Activated CD4-positive, alpha-beta T cell treated with anti-CD3 and anti-CD28 coated beads for 24 hours (primary cell): ENCODE measurements at regions not wholly inside any gene's neighbourhood (a gene's known extent, or its start where the extent isn't known, plus 50 kb on each side); places are given as distances from the start of the nearest gene placed in this dataset.

ENCODE experiments used
- DNase-seq, 2 donors: peaks; one replicate each; pipeline ENCODE4 v3.0.0-alpha.2; 2020; ENCODE audit warnings: low read depth in 2 of 2

DNA sequence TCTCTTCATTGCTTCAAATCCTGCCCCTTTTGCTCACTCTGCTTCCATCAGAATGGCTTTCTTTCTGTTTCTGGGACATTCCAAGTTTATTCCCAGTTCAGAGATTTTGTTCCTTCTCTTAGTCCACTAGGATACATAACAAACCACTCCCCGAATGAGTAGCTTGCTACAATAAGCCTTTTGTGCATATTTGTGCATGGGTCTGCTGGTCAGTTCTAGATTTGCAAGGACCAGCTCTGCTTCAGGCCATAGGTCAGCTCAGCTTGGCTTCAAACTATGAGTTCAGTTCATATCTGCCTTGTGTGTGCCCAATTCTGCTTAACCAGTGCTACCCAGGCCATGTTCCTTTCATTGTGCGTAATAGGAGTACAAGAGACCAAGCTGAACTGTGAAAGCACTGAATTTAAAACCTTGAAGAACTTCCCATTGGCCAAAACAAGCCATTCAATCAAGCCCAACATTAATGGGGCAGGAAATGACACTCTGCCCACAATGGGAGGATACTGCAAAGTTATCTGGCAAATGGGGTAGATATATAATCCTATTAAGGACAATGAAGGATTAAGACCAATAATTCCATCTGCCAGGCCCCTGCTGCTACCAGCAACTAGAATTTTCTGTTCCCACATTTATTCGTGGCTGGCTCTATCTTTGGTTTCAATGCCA, 328.8 kb downstream of the PRELID2 start:
- no peak for DNase-seq

DNA sequence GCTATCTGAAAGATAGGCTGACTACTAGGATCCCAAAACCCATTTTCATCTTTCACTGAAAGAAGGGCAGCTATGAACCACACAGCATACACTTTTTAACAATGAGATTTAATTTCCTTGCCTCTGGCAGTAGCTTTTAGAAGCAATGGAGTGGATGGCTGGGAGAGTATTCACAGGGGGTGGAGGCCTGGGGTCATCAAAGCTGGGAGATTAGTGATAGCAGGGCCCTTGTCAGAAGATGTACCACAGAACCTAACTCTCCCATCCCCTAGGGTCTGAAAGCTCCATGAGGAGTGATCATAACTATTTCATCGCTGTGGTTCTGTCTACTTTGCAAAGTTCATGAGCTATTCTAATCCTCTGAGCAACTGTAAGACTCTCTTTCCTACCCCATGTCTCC, 332.2 kb downstream of the PRELID2 start:
- no peak for DNase-seq

DNA sequence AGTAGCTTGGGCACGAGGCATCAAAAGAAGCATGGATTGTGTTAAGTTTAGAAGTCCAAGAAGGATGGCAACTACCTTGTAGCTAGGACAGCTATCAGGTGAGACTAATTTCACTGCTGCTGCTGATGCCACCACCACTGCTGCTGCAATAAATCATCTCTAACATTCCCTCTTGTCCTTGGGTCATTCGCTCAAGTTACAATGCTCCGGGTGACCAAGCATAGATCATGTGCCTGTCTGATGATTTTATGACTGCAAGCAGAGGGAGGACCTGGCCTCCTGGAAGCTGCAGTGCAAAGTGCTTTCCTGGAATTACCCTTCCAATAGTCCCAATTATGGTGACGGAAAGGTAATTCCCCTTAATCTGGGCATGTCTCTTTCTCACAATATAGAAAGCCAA, 334.4 kb downstream of the PRELID2 start:
- DNase-seq: no peak

- no peak for DNase-seq
Measured at GRCh38 chr5:145499483-145499882, 335.7 kb downstream of the PRELID2 start.

GRCh38 chr5:145497052-145497451, 338.1 kb downstream of the PRELID2 start:
- no peak for DNase-seq

DNA sequence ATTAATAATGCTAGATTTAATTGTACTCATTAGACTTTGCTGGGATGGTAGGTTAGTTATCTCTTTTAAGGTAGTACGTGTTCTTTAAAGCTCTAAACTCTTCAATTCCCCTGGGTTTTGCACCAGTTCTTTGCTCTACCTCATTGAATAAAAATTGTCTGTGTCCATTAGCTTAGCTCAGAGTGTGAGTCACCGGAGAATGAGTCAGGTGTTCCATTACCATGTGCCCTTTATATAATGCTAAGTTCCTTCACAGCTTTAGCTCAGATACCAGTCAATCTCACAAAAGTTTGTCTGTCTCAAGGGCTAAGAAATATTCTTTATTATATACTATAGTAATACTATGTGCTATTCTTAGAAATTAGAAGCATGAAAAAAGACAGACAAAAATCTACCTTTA, 339.4 kb downstream of the PRELID2 start:
- no peak for DNase-seq

GRCh38 chr5:145495196-145495595, 339.9 kb downstream of the PRELID2 start:
- DNase-seq: no peak

DNA sequence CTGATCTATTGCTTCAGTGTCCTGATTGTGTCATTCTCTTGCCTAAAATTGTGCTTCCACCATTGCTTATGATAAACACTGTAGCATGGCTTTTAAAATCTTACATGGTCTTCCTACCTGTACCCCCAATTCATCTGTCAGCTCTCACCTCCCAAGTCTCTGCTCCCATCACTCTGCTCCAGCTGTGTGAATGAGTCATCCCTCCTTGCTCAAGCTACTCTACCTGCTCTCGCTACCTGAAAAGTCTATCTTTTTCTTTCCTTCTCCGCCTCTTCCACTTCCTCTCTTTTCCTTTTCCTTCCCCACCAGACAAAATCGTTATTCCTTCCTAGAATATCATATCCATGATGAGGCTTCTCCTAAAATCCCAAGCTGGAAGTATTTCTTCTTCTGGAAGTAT, 341.7 kb downstream of the PRELID2 start:
- DNase-seq: no peak

DNA sequence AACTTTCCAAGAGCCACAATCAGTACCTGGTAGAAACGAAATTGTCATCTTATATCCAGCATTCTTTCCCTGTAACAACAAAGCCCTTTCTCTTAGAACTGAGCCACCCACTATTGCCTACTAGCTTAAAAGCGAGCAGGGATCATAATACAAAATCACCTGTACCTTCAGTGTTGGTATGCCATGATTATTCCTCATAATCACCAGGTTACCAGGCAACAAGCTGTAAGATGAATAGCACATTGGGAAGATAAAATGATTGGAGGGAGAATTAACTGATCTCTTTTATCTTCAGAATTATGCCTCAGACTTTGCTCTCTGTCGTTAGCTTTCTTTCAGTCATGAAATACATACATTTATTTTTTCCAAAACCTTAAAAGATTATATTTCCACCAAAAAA, 345.6 kb downstream of the PRELID2 start:
- DNase-seq: no peak

- DNase-seq: no peak
Measured at GRCh38 chr5:145484158-145484557, 351.0 kb downstream of the PRELID2 start.

DNA sequence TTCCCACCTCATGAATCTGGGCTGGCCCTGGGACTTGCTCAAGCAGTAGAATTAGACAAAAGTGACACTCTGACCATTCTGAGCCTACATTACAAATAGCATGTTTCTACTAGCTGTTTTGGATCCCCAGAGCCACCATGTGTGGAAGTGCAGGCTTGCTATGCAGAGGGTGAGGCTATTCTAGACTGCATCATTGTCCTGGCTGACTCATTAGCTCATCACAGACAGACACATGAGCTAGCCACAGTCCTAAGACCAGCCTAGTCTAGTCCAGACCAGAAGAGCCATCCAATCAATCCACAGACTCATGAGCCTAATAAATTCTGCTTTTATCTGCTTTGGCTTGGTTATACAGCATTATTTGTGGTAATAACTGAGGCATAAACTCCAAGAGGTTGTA, 351.9 kb downstream of the PRELID2 start:
- DNase-seq: no peak

DNA sequence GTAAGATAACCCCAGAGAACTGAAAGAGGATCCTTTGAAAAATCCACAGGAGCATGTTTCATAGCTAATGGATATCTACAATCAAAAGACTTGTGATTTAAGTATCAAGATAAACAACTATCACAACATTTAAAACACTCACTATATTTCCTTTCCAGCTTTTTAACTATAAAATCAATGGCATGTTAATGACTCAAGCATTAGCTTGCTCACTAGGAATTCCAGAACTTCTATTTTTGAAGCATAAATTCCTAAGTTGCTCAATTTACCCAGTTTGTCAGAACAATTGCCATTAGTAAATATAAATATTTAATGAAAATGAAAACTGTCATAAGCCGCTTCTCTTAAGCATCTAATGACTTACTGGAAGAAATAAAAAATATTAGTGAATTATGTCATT, 355.3 kb downstream of the PRELID2 start:
- DNase-seq: no peak

DNA sequence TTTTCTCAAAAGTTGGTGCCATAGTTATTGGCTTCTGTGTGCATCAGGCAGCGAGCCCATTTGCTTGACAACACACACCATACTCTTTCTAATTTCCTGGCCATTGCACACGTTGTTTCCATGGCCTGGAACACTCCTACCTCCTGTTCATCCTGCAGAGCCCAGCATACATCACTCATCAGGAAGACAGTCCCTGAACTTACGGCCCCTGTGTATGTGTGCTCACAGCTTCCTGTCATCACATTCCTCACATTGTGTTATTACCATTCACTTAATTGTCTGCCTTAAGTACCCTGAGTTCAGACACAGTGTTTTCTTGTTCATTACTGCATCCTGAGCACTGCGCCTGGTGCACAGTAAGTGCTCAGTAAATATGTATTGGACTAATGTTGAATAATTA, 355.9 kb downstream of the PRELID2 start:
- DNase-seq: no peak

DNA sequence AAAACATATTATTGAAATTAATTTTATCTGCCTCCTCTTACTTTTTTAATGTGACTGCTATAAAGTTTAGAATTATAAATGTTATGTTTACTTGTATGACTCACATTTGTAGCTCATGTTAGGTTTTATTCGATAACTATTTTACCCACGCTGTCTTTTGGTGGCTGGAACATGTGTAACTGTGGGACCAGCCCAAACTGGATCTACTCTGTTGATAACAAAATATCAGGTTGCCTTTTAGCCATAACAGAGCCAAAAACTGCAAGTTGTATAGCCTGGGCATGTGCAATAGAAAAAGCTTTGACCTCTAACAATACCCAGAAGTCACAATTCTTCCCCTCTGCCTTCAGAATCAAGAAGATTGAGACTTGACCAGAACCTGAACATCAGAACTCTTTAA, 356.5 kb downstream of the PRELID2 start:
- no peak for DNase-seq

DNA sequence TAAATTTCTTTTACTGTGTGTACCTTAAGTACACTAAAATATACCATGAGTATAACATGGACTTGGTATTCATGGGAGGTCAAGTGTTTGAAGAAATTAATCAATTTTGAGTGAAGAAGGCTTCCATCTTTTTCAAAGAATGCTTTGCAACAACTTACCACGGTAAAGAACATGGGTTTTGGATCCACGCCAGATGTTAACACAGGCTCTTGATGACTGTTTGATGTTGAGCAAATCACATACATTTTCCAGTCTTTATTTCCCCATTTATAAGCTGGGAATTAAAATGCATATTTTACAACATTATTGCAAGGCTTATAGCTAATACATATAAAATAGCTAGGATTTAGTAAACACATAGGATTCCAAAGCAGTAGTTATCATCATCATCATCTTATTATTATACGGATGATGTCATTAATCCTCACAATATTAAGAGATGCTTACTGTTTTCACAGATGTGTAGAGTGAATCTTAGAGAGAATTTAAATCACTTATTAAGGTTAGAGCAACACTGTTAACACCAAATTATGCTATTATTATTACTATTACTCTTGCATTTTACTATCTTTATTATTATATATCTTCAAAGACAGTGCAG, 362.0 kb downstream of the PRELID2 start:
- DNase-seq: no peak

DNA sequence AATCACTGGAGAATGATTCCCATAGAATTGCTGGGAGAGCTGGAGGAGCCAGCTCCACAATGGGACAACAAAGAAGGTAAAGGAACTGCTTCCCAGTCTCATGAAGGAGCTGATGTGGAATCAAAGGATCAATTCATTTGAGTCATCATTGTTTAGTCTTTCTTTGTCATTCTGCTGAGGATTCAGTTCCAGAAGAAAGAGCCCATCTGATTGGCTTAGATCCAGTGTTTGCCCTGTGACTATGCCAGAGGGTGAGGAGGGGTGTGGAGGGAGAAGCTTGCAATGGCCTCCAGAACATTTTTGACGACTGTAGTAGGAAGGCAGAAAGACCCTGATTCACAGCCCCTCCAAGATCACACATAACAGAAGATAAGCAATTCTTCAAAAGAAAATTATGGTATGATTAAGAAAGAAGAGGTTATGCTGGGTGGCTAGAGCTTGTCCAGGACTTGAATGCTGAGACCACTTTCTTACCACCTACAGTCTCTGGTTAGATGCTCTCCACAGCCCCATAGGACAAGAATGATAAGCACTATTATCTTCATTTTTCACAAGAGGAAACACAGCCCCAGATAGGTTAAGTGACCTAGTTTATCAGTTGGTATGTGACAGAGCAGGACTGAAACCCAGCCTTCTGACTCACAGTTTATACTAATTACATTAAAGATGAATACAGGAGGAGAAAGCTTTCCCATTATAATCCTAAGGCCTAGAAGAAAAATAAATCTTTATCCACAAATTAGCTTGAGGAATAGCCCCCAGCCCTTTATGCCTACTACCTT, 363.1 kb downstream of the PRELID2 start:
- no peak for DNase-seq

DNA sequence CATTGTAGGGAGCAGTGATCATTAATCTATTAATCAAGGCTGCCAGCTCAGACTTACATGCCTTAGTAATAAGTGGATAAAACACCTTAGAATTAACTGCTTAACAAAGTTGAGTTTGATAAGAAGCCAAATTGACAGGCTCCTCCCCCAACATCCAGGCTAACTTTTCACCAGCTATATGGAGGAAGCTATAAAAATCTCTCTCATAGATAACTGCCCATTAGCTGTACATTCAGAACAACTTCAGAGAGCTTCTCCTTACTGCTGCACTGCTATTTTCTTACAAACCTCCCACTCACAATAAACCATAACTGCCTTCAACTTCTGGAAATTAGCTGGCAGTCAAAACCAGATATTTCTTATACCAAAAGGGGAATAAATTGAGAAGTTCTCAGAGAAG, 364.1 kb downstream of the PRELID2 start:
- no peak for DNase-seq

GRCh38 chr5:145470396-145470979, 364.7 kb downstream of the PRELID2 start:
- no peak for DNase-seq

DNA sequence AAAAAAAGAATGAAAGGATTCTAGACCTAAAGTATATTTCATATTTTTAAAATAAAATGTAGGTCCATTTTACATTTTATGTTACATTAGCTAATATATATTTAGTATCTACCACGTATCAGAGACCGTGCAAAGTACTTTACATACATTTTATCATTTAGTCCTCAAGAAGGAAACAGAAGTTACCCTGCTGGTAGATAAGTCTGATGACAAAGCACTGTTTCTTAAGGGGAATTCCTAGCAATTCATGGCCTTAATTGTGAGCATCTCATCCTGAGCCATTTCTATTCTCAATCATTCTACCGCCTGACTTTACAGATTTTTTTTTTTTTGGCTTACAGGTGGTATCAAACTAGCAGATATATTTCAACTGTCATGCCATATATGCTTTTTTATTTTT, 367.7 kb downstream of the PRELID2 start:
- DNase-seq: no peak

DNA sequence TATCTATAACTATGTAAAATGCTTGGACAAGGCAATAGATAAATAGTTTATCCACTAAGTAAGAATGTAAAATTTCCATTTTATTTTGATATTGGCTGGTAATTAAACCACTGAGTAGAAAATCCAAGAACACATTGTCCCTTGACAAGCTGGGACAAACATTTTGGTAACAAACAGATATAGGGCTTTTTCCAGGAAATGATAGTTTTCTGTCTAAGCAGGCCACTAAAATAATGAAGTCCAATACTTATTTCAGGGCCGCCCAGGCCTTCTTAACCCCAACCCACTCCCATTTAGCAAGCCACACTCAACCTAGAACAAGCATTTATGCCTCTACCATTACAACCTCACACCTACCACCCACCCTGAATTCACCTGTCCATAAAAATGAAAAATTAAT, 368.6 kb downstream of the PRELID2 start:
- DNase-seq: no peak

DNA sequence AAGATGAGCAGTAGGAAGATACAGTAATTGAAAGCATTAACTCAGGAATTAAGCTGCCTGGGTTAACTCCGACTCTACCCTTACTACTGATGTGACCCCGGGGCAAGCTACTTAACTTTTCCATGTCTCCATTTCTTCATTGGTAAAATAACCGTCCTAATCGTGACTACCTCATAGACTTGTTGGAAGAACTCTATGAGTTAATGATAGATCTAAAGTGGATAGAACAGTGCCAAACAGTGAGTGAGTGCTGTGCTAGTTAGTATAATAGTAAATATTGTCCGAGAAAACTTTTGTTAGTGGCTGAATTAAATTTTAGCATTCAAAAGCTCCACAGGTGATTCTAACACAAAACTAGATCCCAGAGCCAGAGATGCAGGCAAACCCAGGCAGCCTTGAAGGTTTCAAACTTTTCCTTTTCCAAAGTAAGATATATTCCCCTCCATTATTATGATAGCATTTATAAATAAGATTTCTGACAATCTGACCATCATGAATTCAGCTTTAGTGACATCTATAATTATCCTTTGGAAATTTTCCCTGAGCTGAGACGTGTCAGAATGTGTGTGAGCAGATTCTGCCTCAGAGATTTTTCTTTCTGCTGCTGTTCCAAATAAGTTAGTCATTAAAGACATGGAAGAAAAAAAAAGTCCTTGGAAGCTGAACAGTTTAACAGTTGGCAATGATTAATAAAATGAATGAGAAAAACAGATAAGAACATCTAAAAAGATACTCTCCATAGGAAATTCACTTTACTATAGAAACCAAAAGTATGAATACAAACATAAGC, 369.5 kb downstream of the PRELID2 start:
- DNase-seq: no peak

DNA sequence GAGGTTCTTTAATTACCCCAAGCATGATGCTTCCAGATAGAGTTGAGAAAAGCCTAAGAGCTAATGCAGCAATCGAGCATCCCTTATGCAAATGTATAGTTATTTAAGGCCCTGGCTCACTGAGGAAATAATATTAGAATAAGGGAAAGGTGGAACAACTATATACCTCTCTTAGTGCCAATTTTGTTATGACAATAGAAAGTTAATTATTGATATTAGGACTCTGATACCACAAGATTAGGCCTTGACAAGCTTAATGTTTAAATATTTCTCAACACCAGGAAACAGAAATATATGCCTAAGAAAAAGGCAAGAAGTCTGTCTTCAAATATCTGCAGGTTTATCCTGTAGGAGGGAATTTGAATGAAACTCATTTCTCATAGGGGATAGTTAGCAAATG, 371.0 kb downstream of the PRELID2 start:
- no peak for DNase-seq
